ENCODE measurements at regions not wholly inside any gene's neighbourhood (a gene's known extent, or its start where the extent isn't known, plus 50 kb on each side); places are given as distances from the start of the nearest gene placed in this dataset.

GRCh38 chr3:80535286-80535685 is 767.5 kb upstream of the ROBO1 start:
- H3K27me3 ChIP-seq, result no peaks in the 10 kb centered on the region
- H3K4me1 ChIP-seq, result no peaks in the 10 kb centered on the region
- H3K36me3 ChIP-seq, result no peaks in the 10 kb centered on the region
- no peak for ATAC-seq
- TF ChIP-seq, protein P1, sequence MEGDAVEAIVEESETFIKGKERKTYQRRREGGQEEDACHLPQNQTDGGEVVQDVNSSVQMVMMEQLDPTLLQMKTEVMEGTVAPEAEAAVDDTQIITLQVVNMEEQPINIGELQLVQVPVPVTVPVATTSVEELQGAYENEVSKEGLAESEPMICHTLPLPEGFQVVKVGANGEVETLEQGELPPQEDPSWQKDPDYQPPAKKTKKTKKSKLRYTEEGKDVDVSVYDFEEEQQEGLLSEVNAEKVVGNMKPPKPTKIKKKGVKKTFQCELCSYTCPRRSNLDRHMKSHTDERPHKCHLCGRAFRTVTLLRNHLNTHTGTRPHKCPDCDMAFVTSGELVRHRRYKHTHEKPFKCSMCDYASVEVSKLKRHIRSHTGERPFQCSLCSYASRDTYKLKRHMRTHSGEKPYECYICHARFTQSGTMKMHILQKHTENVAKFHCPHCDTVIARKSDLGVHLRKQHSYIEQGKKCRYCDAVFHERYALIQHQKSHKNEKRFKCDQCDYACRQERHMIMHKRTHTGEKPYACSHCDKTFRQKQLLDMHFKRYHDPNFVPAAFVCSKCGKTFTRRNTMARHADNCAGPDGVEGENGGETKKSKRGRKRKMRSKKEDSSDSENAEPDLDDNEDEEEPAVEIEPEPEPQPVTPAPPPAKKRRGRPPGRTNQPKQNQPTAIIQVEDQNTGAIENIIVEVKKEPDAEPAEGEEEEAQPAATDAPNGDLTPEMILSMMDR (IDR thresholded peaks at IDR 0.05), result no peak
- DNase-seq, result no peak
- intact Hi-C loops (cut with DNase I), result no loop called here
- H3K9me3 ChIP-seq, result no peaks in the 10 kb centered on the region
- no peak overlapping the region for H3K4me3 ChIP-seq
- no peak overlapping the region for H3K27ac ChIP-seq

DNA sequence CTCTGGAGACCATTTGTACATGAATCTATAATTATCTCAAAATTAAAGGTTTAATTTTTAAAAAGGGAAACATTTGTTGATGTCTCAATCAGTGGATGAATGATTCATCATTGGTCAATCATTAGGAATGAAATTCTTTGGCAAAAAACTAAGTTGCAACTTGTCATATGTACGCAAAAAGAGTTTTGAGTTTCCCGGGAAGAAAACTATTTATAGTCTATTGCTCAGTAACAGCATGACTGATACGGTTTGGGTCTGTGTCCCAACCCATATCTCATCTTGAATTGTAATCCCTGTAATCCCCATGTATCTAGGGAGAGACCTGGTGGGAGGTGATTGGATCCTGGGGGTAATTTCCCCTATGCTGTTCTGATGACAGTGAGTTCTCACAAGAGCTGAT is 765.8 kb upstream of the ROBO1 start:
- Histone ChIP-seq H3K36me3 (no peaks in the 10 kb centered on the region), H3K4me1 (no peaks in the 10 kb centered on the region), H3K4me3 (no peak overlapping the region), H3K9me3 (no peaks in the 10 kb centered on the region), H3K27ac (no peak overlapping the region), H3K27me3 (no peaks in the 10 kb centered on the region)
- TF ChIP-seq, protein P1 (IDR thresholded peaks at IDR 0.05), result no peak
- ATAC-seq (no peak), DNase-seq (no peak)
- intact Hi-C loops (cut with DNase I), result no loop called here

DNA sequence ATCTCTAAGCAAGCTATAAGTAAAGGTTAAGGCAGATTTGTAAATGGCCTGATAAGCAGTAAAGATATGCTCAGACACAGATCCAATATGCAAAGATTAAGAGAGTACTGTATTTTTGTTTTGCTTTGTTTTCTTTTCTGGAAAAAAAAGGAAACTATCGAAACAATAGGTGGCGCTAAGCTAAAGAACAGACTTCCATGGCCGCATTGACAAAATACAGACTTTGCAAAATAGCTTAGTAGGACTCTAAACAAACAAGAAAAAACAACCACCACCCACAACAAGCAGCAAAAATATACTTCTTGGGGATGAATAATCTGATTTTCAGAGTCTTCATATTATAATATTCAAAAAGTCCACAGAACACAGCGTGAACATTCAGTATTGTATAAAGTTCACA is 758.4 kb upstream of the ROBO1 start:
- Histone ChIP-seq H3K36me3 (no peaks in the 10 kb centered on the region), H3K4me3 (no peak overlapping the region), H3K9me3 (no peaks in the 10 kb centered on the region), H3K4me1 (no peaks in the 10 kb centered on the region), H3K27ac (no peak overlapping the region), H3K27me3 (no peaks in the 10 kb centered on the region)
- intact Hi-C loops (cut with DNase I), result no loop called here
- ATAC-seq (no peak), DNase-seq (no peak)
- TF ChIP-seq, protein P1 (IDR thresholded peaks at IDR 0.05), result no peak

DNA sequence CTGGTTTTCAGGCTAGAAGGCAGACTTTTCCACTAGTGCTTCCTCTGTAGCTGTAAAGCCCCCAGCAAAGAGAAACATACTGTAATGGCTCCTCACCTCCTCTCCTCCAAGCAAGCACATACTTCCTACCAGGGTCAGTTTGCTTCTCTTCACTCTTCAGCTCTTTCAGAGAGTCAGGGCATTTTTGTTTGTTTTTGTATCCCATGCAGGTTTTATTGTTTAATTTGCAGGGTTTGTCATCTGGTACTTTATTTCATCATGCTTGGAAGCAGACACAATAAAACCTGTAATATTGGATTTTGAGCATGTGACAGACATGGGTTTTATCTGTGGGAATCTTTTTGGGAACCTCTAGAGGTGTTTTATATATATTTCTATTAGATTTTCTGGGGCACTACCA is 753.3 kb upstream of the ROBO1 start:
- Histone ChIP-seq H3K27ac (no peak overlapping the region), H3K9me3 (no peaks in the 10 kb centered on the region), H3K27me3 (no peaks in the 10 kb centered on the region), H3K4me3 (no peak overlapping the region), H3K4me1 (no peaks in the 10 kb centered on the region), H3K36me3 (no peaks in the 10 kb centered on the region)
- ATAC-seq, result no peak
- DNase-seq, result no peak
- TF ChIP-seq, protein P1 (IDR thresholded peaks at IDR 0.05), result no peak
- intact Hi-C loops (cut with DNase I), result no loop called here

- Histone ChIP-seq H3K27me3 (no peaks in the 10 kb centered on the region), H3K36me3 (no peaks in the 10 kb centered on the region), H3K9me3 (no peaks in the 10 kb centered on the region), H3K4me3 (no peak overlapping the region), H3K27ac (no peak overlapping the region), H3K4me1 (no peaks in the 10 kb centered on the region)
- TF ChIP-seq, protein P1 (IDR thresholded peaks at IDR 0.05), result no peak
- DNase-seq, result no peak
- ATAC-seq, result no peak
- intact Hi-C loops (cut with DNase I), result no loop called here
Measured at GRCh38 chr3:80519436-80519835, 751.6 kb upstream of the ROBO1 start.

DNA sequence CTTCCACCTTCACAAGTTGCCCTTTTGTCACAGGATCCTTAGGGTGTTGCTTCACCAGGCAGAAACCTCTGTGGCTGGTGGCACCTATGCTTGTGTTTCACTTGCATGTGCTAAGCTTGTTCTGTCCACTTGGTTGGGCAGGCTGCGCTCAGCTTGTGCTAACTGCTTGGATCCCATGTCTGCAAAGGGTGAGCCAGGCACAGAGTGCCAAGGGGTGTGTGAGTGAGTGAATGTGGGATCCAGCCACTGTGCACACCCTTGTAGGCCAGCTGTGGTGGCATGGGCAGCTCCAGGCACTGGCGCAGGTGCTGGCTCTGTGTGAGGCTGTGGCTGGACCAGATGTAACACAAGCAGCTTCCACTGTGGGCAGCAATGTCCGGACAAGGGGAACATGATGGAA is 728.7 kb upstream of the ROBO1 start:
- Histone ChIP-seq H3K36me3 (no peaks in the 10 kb centered on the region), H3K4me1 (no peaks in the 10 kb centered on the region), H3K9me3 (no peaks in the 10 kb centered on the region), H3K4me3 (no peak overlapping the region), H3K27ac (no peak overlapping the region), H3K27me3 (no peaks in the 10 kb centered on the region)
- ATAC-seq (peak; percentile 39), DNase-seq (no peak)
- intact Hi-C loops (cut with DNase I), result no loop called here
- TF ChIP-seq, protein P1 (IDR thresholded peaks at IDR 0.05), result no peak

All from upper lobe of right lung (tissue), 1 donor.